NCI-H2171 (cell line): ENCODE measurements at regions not wholly inside any gene's neighbourhood (a gene's known extent, or its start where the extent isn't known, plus 50 kb on each side); places are given as distances from the start of the nearest gene placed in this dataset.
"Not testable (repeated sequence)": the region's sequence is repeated elsewhere in the genome, so short reads cannot be mapped to it uniquely, and the experiment has no call there.

Source experiments
- DNase-seq: peaks from one replicate; lab custom pipeline; 2025; lab: John Stamatoyannopoulos, UW

DNA sequence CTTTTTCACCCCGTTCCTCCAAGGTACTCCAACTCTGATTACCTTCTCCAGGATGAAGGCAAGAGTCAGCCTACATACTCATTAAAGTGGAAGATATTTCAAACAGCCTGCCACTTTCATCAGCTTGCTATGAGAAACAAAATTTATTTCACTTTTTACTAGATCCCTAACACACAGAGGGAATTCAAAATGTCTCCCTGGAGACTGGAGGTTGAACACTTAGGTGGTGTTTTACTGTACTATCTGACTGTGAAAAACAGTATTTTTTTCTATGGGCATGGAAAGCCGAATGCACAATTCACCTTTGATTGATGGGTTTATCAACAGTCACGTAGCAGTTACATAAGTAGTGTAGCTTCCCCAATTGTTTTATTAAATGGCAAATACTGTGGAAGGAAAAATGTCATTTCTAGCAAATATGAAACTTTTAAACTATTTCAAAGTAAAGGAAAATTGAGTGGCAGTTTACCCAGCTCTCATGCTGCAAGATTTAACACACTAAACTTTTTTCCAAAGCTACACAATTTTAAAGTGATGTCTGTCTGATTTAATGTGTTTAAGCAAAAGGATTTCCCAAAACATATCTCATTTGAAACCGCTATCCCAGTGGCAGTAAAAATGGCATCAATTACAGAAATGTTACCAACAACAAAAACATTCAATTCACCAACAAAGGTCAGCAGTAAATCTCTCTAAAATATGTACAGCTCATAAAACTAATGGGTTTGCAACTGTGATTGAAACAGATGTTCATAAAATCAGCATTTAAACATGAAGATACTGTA lies 125.0 kb upstream of the TLE4 start:
- DNase-seq = no peak

GRCh38 chr9:79447308-79447605 lies 124.5 kb upstream of the TLE4 start:
- DNase-seq = no peak

DNA sequence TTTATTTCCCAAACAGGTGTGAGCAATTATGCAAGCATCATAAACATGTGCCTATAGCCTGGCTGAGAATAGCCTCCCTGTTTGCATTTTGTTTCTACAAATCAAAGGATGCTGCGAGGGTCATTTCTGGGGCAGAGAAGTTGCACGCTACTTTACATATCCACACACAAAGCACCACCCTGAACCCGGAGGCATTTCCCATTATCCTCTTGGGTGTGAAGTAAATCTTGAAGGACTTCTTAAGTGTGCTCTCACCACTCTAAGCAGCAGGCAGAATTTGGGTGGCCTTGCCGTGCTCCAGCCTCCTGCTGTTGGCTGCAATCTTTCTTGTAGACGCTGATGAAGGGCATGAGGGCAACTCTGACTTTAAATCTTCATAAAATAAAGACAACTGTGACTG lies 124.0 kb upstream of the TLE4 start:
- no peak for DNase-seq

DNA sequence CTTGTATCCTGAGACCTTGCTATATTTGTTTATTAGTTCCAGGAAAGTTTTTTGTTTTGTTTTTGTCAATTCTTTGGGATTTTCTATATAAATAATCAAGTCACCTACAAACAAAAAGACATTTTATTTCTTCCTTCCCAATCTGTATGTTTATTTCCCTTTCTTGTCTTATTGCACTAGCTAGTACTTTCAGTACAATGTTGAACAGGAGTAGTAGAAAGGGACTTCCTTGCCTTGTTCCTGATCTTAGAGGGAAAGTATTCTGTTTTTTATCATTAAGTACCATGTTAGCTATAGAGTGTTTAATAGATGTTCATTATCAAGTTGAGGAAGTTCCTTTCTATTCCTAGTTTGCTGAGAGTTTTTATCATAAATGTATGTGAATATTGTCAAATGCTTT lies 119.5 kb upstream of the TLE4 start:
- DNase-seq = no peak

DNA sequence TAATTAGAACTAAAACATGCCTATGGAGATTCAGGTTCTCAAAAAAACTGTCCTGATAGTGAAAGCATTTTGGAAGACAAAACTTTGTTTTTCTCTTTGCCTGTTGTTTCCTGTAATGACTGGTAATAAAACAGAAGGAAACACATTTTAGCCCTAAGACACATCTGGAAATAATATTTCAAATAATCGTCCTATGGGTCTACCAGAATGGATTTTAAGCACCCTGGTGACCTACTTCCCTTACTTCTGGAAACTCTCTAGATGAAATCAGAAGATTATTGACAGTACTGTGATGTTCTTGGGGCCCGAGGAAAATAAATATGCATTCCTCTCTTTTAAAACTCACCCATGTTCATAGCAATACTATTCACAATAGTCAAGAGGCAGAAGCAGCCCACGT lies 110.1 kb upstream of the TLE4 start:
- no peak for DNase-seq

DNA sequence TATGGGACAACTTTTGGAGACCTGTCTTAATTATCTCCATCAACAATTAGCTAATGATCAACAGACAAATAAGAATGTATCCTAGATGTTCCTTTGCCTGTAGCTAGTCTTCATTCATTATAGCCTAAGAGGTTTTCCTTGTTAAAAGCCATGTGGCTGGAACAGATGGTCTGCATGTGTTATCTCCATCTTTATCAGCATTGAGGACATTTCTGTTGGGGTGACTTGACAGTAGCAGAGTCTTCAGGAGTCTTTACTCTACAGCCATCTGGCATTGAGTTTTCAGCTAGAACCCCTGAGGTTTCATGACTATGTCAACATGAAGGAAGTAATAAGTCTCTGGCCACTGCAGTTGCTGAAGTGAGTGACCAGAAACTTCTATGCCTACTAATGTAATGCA lies 106.6 kb upstream of the TLE4 start:
- DNase-seq = peak; percentile 57

DNA sequence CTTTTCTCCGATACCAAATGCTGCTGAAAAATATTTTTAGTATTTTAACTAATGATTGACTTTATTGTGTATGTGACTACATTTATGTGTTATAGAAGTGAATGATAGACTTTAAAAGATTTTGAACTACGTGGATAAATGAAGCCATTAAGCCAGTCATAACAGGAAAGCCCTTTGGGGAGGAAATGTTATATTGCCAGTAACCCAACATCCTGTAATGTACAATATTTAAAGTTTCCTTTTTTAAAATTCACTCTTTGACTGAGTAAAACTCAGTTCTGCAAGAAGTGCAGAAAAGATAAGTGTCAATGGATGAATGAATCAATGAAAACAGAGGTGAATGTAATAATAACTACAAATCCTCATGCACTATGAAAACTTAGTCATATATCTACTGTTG lies 102.6 kb upstream of the TLE4 start:
- DNase-seq = no peak

DNA sequence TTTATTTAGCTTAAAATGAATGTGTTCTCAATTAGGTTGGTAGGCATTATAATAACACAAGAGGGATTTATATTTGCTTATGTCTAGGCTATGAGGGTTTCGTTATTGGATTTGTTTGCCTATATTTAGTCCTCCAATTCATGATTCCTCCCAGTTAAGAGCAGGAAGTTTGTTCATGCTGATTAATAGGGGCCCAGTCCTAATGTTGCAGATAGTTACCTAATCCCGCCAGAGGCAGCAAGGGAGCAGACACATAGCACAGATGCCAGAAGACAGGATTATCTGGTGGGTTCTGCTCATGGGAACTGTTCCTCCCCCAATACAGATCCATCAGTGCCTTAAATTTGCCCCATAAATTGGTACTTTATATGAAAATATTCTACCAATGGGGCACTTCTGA lies 100.8 kb upstream of the TLE4 start:
- DNase-seq = no peak

- DNase-seq = peak; percentile 5
These were observed 99.9 kb upstream of the TLE4 start for GRCh38 chr9:79471580-79472543.

GRCh38 chr9:79473704-79474103 lies 98.1 kb upstream of the TLE4 start:
- DNase-seq = no peak

GRCh38 chr9:79477241-79477840 lies 94.4 kb upstream of the TLE4 start:
- DNase-seq = no peak

- DNase-seq = no peak
These were observed 93.6 kb upstream of the TLE4 start for GRCh38 chr9:79477955-79478771.

GRCh38 chr9:79480639-79481038 lies 91.1 kb upstream of the TLE4 start:
- no peak for DNase-seq

- DNase-seq = no peak
These were observed 89.8 kb upstream of the TLE4 start for GRCh38 chr9:79481846-79482477.

GRCh38 chr9:79485258-79485657 lies 86.5 kb upstream of the TLE4 start:
- DNase-seq = no peak

DNA sequence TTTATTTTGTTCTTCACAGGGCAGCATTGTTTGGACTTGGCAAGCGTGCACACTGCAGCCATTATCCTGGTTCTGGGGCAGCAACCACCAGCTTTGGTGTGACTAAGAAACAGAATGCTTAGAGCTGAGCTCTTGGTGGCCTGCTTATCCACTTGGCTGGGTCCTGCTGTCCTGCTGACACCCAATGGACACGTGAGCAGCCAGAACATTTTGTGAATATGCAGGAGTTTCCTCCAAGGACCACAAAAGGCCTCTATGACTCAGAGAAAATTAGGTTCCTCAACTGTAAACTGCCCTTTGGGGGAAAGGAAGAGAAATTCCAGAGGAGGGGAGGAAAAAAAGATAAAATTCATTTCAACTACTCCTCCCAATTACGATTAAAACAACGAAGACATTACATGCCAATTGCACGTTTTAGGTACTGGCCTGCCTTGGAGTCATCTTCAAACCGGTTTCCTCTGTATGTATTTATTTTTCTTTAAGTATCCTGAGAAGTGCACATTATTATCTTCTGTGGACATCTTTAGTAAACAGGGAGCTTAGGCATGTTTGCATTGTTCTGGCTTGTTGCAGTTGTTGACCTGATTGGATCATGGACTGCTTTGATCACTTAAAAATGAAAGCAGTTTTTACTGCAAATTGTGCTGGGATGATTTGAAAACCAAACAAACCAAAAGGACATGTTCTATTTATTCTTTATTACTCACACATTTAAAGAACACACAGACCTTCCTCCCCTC lies 82.3 kb upstream of the TLE4 start:
- DNase-seq = no peak

- DNase-seq = no peak
These were observed 81.0 kb upstream of the TLE4 start for GRCh38 chr9:79490657-79491248.

DNA sequence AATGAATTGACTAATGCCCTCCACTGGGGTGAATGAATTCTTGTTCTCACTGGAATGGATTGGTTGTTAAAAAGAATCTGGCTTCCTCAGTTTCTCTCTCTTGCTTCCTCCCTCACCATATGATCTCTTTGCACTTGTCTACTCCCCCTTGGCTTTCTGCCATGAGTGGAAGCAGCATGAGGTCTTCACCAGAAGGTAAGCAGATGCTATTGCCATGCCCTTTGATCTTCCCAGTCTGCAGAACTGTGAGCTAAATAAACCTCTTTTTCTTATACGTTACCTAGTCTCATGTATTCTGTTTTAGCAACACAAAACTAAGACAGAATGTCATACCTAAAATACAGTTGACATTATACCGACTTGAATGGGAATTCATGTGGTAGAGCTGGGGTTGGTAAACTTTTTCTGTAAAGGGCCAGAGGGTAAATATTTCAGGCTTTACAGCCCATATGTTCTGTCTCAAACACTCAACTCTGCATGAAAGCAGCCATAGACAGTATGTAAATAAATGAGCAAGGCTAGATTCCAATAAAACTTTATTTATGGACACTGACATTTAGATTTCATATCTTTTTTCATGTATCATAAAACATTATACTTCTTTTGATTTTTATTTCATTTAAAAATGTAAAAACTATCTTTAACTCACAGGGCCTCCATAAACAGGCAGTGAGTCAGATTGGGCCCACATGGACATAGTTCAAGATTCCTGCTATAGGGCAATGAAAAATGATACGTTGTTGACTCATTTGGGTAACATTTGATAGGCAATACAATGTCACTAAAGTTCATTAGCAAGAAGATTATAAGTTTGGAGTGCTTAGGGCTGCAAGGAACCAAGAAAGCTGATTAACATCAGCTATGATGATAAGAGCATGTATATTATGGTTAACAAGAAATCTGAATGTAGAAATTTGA lies 79.4 kb upstream of the TLE4 start:
- no peak for DNase-seq

DNA sequence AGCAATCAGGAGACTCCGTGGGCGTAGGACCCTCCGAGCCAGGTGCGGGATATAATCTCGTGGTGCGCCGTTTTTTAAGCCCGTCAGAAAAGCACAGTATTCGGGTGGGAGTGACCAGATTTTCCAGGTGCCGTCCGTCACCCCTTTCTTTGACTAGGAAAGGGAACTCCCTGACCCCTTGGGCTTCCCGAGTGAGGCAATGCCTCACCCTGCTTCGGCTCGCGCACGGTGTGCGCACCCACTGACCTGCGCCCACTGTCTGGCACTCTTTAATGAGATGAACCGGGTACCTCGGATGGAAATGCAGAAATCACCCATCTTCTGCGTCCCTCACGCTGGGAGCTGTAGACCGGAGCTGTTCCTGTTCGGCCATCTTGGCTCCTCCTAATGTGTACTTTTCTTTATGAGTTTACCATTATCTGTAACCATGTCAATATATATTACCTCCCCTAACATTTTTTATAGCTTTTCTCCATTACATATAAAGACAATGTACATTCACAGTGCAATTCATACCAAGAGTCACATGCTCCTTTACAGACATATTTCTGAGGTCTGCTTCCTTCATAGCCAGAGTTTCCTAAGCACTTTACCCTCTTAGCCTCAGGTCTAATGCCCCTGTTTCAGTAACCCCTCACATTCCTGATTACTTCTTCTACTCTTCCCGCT lies 71.4 kb upstream of the TLE4 start:
- DNase-seq = not testable (repeated sequence)
